ENCODE measurements at regions not wholly inside any gene's neighbourhood (a gene's known extent, or its start where the extent isn't known, plus 50 kb on each side); places are given as distances from the start of the nearest gene placed in this dataset.

DNA sequence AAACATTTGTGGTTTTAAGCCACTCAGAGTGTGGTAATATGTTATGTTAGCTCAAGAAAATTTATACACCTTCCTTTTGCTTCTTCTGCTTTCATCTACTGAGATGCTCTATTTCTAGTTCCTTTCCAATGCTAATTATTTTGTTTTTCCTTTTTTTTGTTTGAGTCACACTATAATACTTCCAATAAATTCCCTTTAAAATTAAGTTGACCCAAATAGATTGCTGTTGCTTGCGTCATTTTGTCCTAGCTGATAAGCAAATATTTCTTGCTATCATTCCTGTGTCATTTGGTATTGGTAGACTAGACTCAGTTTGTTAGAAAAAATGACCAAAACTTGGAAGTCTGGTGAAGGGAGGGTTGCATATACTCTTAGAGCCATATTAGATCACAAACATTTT, 437.0 kb upstream of the CNTN6 start:
- Histone ChIP-seq H3K4me1 (ENCODE audit: insufficient read depth, insufficient read length) (no peaks in the 10 kb centered on the region), H3K36me3 (ENCODE audit: insufficient read depth, insufficient read length, low read length) (no peaks in the 10 kb centered on the region), H3K9ac (ENCODE audit: insufficient read length, low read depth) (no peak overlapping the region), H3K4me3 (ENCODE audit: insufficient read length, low read depth) (no peak overlapping the region), H3K9me3 (ENCODE audit: insufficient read depth, low read length) (no peaks in the 10 kb centered on the region), H3K27me3 (ENCODE audit: insufficient read depth, insufficient read length) (no peaks in the 10 kb centered on the region)
- DNase-seq (ENCODE audit: low read depth, low spot score), result no peak
- TF ChIP-seq ZNF274 (IDR thresholded peaks at IDR 0.05; ENCODE audit: low read depth, low read length) (no peak), YY1 (IDR thresholded peaks at IDR 0.05; ENCODE audit: insufficient read depth, insufficient read length) (no peak), SUZ12 (IDR thresholded peaks at IDR 0.05; ENCODE audit: extremely low read depth, insufficient read depth, insufficient read length) (no peak)

DNA sequence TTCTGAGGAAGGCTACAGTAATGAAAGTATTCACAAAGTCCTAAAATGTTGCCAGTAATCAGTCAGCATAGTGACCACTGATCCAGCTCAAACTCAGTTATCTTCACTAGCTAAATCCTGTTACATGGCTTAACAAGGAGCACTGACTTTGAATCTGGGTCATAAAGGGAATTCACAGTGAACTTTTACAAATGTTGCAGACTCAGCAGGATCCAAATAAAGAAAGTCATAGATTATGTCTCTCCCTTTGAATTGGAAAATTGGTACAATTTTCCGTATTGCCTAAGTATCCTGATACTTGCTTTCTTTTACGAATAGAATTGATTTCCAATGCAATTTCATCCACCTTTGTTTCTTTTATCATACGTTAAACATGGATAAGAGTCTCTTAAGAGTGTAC, 431.5 kb upstream of the CNTN6 start:
- Histone ChIP-seq H3K9ac (ENCODE audit: insufficient read length, low read depth) (no peak overlapping the region), H3K36me3 (ENCODE audit: insufficient read depth, insufficient read length, low read length) (no peaks in the 10 kb centered on the region), H3K4me1 (ENCODE audit: insufficient read depth, insufficient read length) (no peaks in the 10 kb centered on the region), H3K4me3 (ENCODE audit: insufficient read length, low read depth) (no peak overlapping the region), H3K27me3 (ENCODE audit: insufficient read depth, insufficient read length) (no peaks in the 10 kb centered on the region), H3K9me3 (ENCODE audit: insufficient read depth, low read length) (no peaks in the 10 kb centered on the region)
- TF ChIP-seq SUZ12 (IDR thresholded peaks at IDR 0.05; ENCODE audit: extremely low read depth, insufficient read depth, insufficient read length), result no peak
- no peak for TF ChIP-seq ZNF274 (IDR thresholded peaks at IDR 0.05; ENCODE audit: low read depth, low read length)
- DNase-seq (ENCODE audit: low read depth, low spot score), result no peak

DNA sequence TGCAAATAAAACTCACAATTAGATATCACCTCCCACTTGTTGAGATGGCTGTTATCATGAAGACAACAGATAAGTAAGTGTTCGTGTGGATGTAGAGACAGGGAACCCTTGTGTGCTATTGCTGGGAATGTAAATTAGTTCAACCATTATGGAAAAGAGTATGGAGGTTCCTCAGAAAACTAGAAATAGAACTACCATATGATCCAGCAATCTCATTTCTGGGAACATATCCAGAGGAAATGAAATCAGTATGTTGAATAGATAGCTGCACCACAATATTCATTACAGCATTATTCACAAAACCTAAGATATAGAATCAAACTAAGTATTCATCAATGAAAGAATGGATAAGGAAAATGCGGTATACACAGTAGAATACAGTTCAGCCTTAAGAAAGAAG, 418.7 kb upstream of the CNTN6 start:
- no peaks in the 10 kb centered on the region for H3K36me3 ChIP-seq (ENCODE audit: insufficient read depth, insufficient read length, low read length)
- H3K9me3 ChIP-seq (ENCODE audit: insufficient read depth, low read length), result no peaks in the 10 kb centered on the region
- H3K4me3 ChIP-seq (ENCODE audit: insufficient read length, low read depth), result no peak overlapping the region
- no peaks in the 10 kb centered on the region for H3K27me3 ChIP-seq (ENCODE audit: insufficient read depth, insufficient read length)
- H3K4me1 ChIP-seq (ENCODE audit: insufficient read depth, insufficient read length), result no peaks in the 10 kb centered on the region
- TF ChIP-seq YY1 (IDR thresholded peaks at IDR 0.05; ENCODE audit: insufficient read depth, insufficient read length), result no peak
- no peak for TF ChIP-seq ZNF274 (IDR thresholded peaks at IDR 0.05; ENCODE audit: low read depth, low read length)
- TF ChIP-seq SUZ12 (IDR thresholded peaks at IDR 0.05; ENCODE audit: extremely low read depth, insufficient read depth, insufficient read length), result no peak
- H3K9ac ChIP-seq (ENCODE audit: insufficient read length, low read depth), result no peak overlapping the region
- no peak for DNase-seq (ENCODE audit: low read depth, low spot score)

DNA sequence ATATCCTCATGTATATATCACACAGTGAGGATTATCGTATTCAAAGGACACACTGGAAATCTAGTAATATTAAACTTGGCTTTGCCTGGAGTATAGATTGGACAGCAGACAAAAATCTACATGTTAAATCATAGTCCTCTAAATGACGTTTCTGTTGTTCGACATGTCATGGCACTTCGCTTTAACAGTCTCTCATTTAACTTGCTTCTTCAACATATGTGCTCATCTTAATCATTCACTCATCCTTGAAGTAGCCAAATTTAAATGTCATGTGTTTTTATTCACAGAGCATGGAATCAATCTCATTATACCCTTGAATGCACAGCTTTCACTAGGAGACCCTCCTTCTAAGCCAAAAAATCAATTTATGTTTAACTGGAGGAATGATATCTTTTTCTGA, 417.0 kb upstream of the CNTN6 start:
- Histone ChIP-seq H3K4me3 (ENCODE audit: insufficient read length, low read depth) (no peak overlapping the region), H3K9me3 (ENCODE audit: insufficient read depth, low read length) (no peaks in the 10 kb centered on the region), H3K4me1 (ENCODE audit: insufficient read depth, insufficient read length) (no peaks in the 10 kb centered on the region), H3K27me3 (ENCODE audit: insufficient read depth, insufficient read length) (no peaks in the 10 kb centered on the region), H3K9ac (ENCODE audit: insufficient read length, low read depth) (no peak overlapping the region), H3K36me3 (ENCODE audit: insufficient read depth, insufficient read length, low read length) (no peaks in the 10 kb centered on the region)
- TF ChIP-seq SUZ12 (IDR thresholded peaks at IDR 0.05; ENCODE audit: extremely low read depth, insufficient read depth, insufficient read length) (no peak), YY1 (IDR thresholded peaks at IDR 0.05; ENCODE audit: insufficient read depth, insufficient read length) (no peak), ZNF274 (IDR thresholded peaks at IDR 0.05; ENCODE audit: low read depth, low read length) (no peak)
- no peak for DNase-seq (ENCODE audit: low read depth, low spot score)

DNA sequence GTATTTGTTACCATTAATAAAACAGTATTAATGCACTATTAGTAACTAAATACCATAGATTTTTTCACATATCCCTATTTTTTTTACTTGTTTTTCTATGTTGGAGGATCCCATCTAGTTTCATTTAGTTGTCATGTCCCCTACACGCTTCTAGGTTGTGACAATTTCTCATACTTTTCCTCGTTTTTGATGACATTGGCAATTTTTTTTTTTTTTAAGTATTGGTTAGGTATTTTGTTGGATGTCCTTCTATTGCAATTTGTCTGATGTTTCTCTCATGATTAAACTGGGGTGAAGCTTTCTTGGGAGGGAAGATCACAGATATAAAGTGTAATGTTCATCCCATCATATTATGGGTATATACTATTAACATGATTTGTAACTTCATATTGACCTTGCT, 409.1 kb upstream of the CNTN6 start:
- Histone ChIP-seq H3K36me3 (ENCODE audit: insufficient read depth, insufficient read length, low read length) (no peaks in the 10 kb centered on the region), H3K9ac (ENCODE audit: insufficient read length, low read depth) (no peak overlapping the region), H3K4me1 (ENCODE audit: insufficient read depth, insufficient read length) (no peaks in the 10 kb centered on the region), H3K27me3 (ENCODE audit: insufficient read depth, insufficient read length) (no peaks in the 10 kb centered on the region), H3K9me3 (ENCODE audit: insufficient read depth, low read length) (no peaks in the 10 kb centered on the region), H3K4me3 (ENCODE audit: insufficient read length, low read depth) (no peak overlapping the region)
- TF ChIP-seq YY1 (IDR thresholded peaks at IDR 0.05; ENCODE audit: insufficient read depth, insufficient read length) (no peak), ZNF274 (IDR thresholded peaks at IDR 0.05; ENCODE audit: low read depth, low read length) (no peak), SUZ12 (IDR thresholded peaks at IDR 0.05; ENCODE audit: extremely low read depth, insufficient read depth, insufficient read length) (no peak)
- no peak for DNase-seq (ENCODE audit: low read depth, low spot score)

DNA sequence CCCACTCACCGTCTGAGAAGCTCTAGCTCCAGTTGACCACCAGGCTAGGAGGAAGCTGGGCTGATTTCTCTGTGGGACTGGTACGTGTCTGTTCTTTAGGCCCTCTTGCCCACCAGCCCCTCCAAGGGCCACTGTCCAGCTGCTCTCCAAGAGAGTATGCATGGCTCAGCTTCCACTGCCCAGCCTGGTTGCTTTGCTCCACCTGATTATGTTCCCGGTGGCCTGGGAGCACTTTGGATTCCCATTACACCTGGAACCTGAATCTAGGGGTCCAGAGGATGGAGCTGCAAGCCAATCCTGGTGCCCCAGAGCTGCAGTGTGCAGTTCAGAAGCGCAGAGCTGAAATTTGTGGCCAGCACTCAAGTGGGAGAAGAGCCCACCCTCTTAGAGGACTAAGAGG, 402.1 kb upstream of the CNTN6 start:
- no peaks in the 10 kb centered on the region for H3K4me1 ChIP-seq (ENCODE audit: insufficient read depth, insufficient read length)
- no peaks in the 10 kb centered on the region for H3K36me3 ChIP-seq (ENCODE audit: insufficient read depth, insufficient read length, low read length)
- no peaks in the 10 kb centered on the region for H3K27me3 ChIP-seq (ENCODE audit: insufficient read depth, insufficient read length)
- no peak overlapping the region for H3K9ac ChIP-seq (ENCODE audit: insufficient read length, low read depth)
- H3K9me3 ChIP-seq (ENCODE audit: insufficient read depth, low read length), result no peaks in the 10 kb centered on the region
- no peak overlapping the region for H3K4me3 ChIP-seq (ENCODE audit: insufficient read length, low read depth)
- no peak for DNase-seq (ENCODE audit: low read depth, low spot score)
- TF ChIP-seq YY1 (IDR thresholded peaks at IDR 0.05; ENCODE audit: insufficient read depth, insufficient read length), result no peak
- no peak for TF ChIP-seq ZNF274 (IDR thresholded peaks at IDR 0.05; ENCODE audit: low read depth, low read length)
- TF ChIP-seq SUZ12 (IDR thresholded peaks at IDR 0.05; ENCODE audit: extremely low read depth, insufficient read depth, insufficient read length), result no peak

DNA sequence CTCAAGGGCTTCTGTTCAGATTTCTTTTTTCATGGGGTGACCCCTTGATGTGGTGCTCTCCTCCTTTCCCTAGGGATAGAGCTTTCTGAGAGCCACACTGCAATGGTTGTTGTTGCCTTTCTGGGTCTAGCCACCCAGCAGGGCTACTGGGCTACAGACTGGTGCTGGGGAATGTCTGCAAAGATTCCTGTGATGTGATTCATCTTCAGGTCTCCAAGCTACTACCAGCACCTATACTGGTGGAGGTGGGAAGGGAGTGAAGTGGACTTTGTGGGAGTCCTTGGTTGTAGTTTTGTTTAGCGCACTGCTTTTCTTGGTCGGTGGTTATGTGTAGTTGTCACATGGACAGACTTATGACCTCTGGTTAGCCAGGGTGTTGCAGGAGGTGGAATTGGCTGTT, 392.3 kb upstream of the CNTN6 start:
- Histone ChIP-seq H3K4me3 (ENCODE audit: insufficient read length, low read depth) (no peak overlapping the region), H3K27me3 (ENCODE audit: insufficient read depth, insufficient read length) (no peaks in the 10 kb centered on the region), H3K9ac (ENCODE audit: insufficient read length, low read depth) (no peak overlapping the region), H3K36me3 (ENCODE audit: insufficient read depth, insufficient read length, low read length) (no peaks in the 10 kb centered on the region), H3K4me1 (ENCODE audit: insufficient read depth, insufficient read length) (no peaks in the 10 kb centered on the region), H3K9me3 (ENCODE audit: insufficient read depth, low read length) (no peaks in the 10 kb centered on the region)
- TF ChIP-seq ZNF274 (IDR thresholded peaks at IDR 0.05; ENCODE audit: low read depth, low read length), result no peak
- TF ChIP-seq SUZ12 (IDR thresholded peaks at IDR 0.05; ENCODE audit: extremely low read depth, insufficient read depth, insufficient read length), result no peak
- TF ChIP-seq YY1 (IDR thresholded peaks at IDR 0.05; ENCODE audit: insufficient read depth, insufficient read length), result no peak
- no peak for DNase-seq (ENCODE audit: low read depth, low spot score)

DNA sequence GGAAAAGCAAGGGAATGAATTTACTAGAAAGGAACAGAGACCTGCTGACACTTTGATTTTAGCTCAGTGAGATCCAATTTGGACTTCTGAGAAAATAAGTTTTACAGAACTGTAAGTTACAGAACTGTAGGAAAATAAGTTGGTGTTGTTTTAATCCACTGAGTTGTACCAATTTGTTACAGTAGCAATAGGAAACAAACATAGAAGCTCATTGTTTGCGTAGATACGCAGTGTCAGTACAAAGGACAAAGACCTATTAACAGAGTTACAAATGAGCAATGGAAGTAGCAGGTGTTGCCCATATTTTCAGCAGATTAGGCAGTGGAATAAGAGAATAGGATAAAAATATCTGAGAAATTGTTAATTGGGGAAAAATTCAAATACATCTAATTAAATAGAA, 385.8 kb upstream of the CNTN6 start:
- Histone ChIP-seq H3K36me3 (ENCODE audit: insufficient read depth, insufficient read length, low read length) (no peaks in the 10 kb centered on the region), H3K9me3 (ENCODE audit: insufficient read depth, low read length) (no peaks in the 10 kb centered on the region), H3K4me3 (ENCODE audit: insufficient read length, low read depth) (no peak overlapping the region), H3K4me1 (ENCODE audit: insufficient read depth, insufficient read length) (no peaks in the 10 kb centered on the region), H3K9ac (ENCODE audit: insufficient read length, low read depth) (no peak overlapping the region), H3K27me3 (ENCODE audit: insufficient read depth, insufficient read length) (no peaks in the 10 kb centered on the region)
- no peak for DNase-seq (ENCODE audit: low read depth, low spot score)
- TF ChIP-seq ZNF274 (IDR thresholded peaks at IDR 0.05; ENCODE audit: low read depth, low read length) (no peak), YY1 (IDR thresholded peaks at IDR 0.05; ENCODE audit: insufficient read depth, insufficient read length) (no peak), SUZ12 (IDR thresholded peaks at IDR 0.05; ENCODE audit: extremely low read depth, insufficient read depth, insufficient read length) (no peak)

All from NT2/D1 (cell line).